ENCODE measurements at regions not wholly inside any gene's neighbourhood (a gene's known extent, or its start where the extent isn't known, plus 50 kb on each side); places are given as distances from the start of the nearest gene placed in this dataset.

- H4K20me1 ChIP-seq (ENCODE audit: control insufficient read depth, extremely low read depth, insufficient read depth, low read length) = no peaks in the 10 kb centered on the region
- FAIRE-seq (no peak), DNase-seq (ENCODE audit: low read depth, low spot score) (no peak)
- no peak overlapping the region for H3K4me2 ChIP-seq (ENCODE audit: control insufficient read depth, extremely low read depth, insufficient read depth, low read depth, low read length)
- H3K9ac ChIP-seq (ENCODE audit: control insufficient read depth, extremely low read depth, insufficient read depth, low read length) = no peak overlapping the region
- no peak overlapping the region for H2AFZ ChIP-seq (ENCODE audit: control insufficient read depth, low read length)
- H3K4me3 ChIP-seq (ENCODE audit: control insufficient read depth in 2 of 3, extremely low read depth in 1 of 3, insufficient read depth in 2 of 3, low read depth in 1 of 3, low read length in 3 of 3) = no peak overlapping the region
- no peaks in the 10 kb centered on the region for H3K27me3 ChIP-seq (ENCODE audit: control insufficient read depth, extremely low read depth, insufficient read depth, low read length)
- H3K36me3 ChIP-seq (ENCODE audit: control insufficient read depth in 2 of 2, extremely low read depth in 1 of 2, insufficient read depth in 2 of 2, low read length in 2 of 2) = no peaks in the 10 kb centered on the region
- no peak overlapping the region for H3K27ac ChIP-seq (ENCODE audit: control insufficient read depth, insufficient read depth, low read length)
- TF ChIP-seq EZH2 (IDR thresholded peaks at IDR 0.05; ENCODE audit: low read length) = no peak
- TF ChIP-seq CTCF (optimal IDR thresholded peaks at IDR 0.05 in 1 of 3, IDR thresholded peaks at IDR 0.05 in 1 of 3, conservative IDR thresholded peaks at IDR 0.05 in 1 of 3; ENCODE audit: extremely low read depth in 1 of 3, insufficient read depth in 2 of 3, low read length in 3 of 3) = no peak
- dilution Hi-C loops (cut with MboI; ENCODE audit: extremely low pct_ligation_motif_present, low sequenced_read_pairs) = no loop called here
- no peaks in the 10 kb centered on the region for H3K9me3 ChIP-seq (ENCODE audit: control insufficient read depth, low read depth, low read length)
- H3K4me1 ChIP-seq (ENCODE audit: control insufficient read depth, extremely low read depth, insufficient read depth, low read length) = no peaks in the 10 kb centered on the region
- H3K9me1 ChIP-seq (ENCODE audit: control insufficient read depth, extremely low read depth, insufficient read depth, low read length) = no peaks in the 10 kb centered on the region
- H3K79me2 ChIP-seq (ENCODE audit: control insufficient read depth, insufficient read depth, low read length) = no peaks in the 10 kb centered on the region
These were observed 130.7 kb upstream of the KLF4 start for GRCh38 chr9:107620236-107620635.

- no peak overlapping the region for H3K27ac ChIP-seq (ENCODE audit: control insufficient read depth, insufficient read depth, low read length)
- H3K4me3 ChIP-seq (ENCODE audit: control insufficient read depth in 2 of 3, extremely low read depth in 1 of 3, insufficient read depth in 2 of 3, low read depth in 1 of 3, low read length in 3 of 3) = no peak overlapping the region
- H2AFZ ChIP-seq (ENCODE audit: control insufficient read depth, low read length) = no peak overlapping the region
- H4K20me1 ChIP-seq (ENCODE audit: control insufficient read depth, extremely low read depth, insufficient read depth, low read length) = no peaks in the 10 kb centered on the region
- dilution Hi-C loops (cut with MboI; ENCODE audit: extremely low pct_ligation_motif_present, low sequenced_read_pairs) = no loop called here
- no peak overlapping the region for H3K4me2 ChIP-seq (ENCODE audit: control insufficient read depth, extremely low read depth, insufficient read depth, low read depth, low read length)
- FAIRE-seq (no peak), DNase-seq (ENCODE audit: low read depth, low spot score) (no peak)
- H3K4me1 ChIP-seq (ENCODE audit: control insufficient read depth, extremely low read depth, insufficient read depth, low read length) = no peaks in the 10 kb centered on the region
- no peak overlapping the region for H3K9ac ChIP-seq (ENCODE audit: control insufficient read depth, extremely low read depth, insufficient read depth, low read length)
- no peaks in the 10 kb centered on the region for H3K27me3 ChIP-seq (ENCODE audit: control insufficient read depth, extremely low read depth, insufficient read depth, low read length)
- H3K79me2 ChIP-seq (ENCODE audit: control insufficient read depth, insufficient read depth, low read length) = no peaks in the 10 kb centered on the region
- no peak for TF ChIP-seq CTCF (optimal IDR thresholded peaks at IDR 0.05 in 1 of 3, IDR thresholded peaks at IDR 0.05 in 1 of 3, conservative IDR thresholded peaks at IDR 0.05 in 1 of 3; ENCODE audit: extremely low read depth in 1 of 3, insufficient read depth in 2 of 3, low read length in 3 of 3)
- H3K36me3 ChIP-seq (ENCODE audit: control insufficient read depth in 2 of 2, extremely low read depth in 1 of 2, insufficient read depth in 2 of 2, low read length in 2 of 2) = no peaks in the 10 kb centered on the region
- H3K9me3 ChIP-seq (ENCODE audit: control insufficient read depth, low read depth, low read length) = no peaks in the 10 kb centered on the region
- no peaks in the 10 kb centered on the region for H3K9me1 ChIP-seq (ENCODE audit: control insufficient read depth, extremely low read depth, insufficient read depth, low read length)
These were observed 125.8 kb upstream of the KLF4 start for GRCh38 chr9:107615321-107615720.

All from keratinocyte (primary cell).